GM18520 (cell line): ENCODE measurements at regions not wholly inside any gene's neighbourhood (a gene's known extent, or its start where the extent isn't known, plus 50 kb on each side); places are given as distances from the start of the nearest gene placed in this dataset.

Experiments
- ATAC-seq: cut with Tn5 transposase; IDR thresholded peaks from one replicate; pipeline ENCODE4 v1.9.1; 2021; ENCODE audit not compliant: unreplicated experiment

- ATAC-seq, result no peak
Measured at GRCh38 chr18:65548316-65548715, 202.5 kb upstream of the CDH7 start.

- no peak for ATAC-seq
Measured at GRCh38 chr18:65547046-65547445, 203.8 kb upstream of the CDH7 start.

GRCh38 chr18:65544701-65545100 is 206.1 kb upstream of the CDH7 start:
- ATAC-seq, result no peak

GRCh38 chr18:65527879-65528633 is 222.8 kb upstream of the CDH7 start:
- no peak for ATAC-seq

GRCh38 chr18:65526099-65526498 is 224.7 kb upstream of the CDH7 start:
- ATAC-seq, result no peak

- no peak for ATAC-seq
Measured at GRCh38 chr18:65523461-65523860, 227.4 kb upstream of the CDH7 start.

- no peak for ATAC-seq
Measured at GRCh38 chr18:65522907-65523306, 227.9 kb upstream of the CDH7 start.

GRCh38 chr18:65516209-65516608 is 234.6 kb upstream of the CDH7 start:
- no peak for ATAC-seq

- no peak for ATAC-seq
Measured at GRCh38 chr18:65498605-65499004, 252.2 kb upstream of the CDH7 start.

- no peak for ATAC-seq
Measured at GRCh38 chr18:65487569-65487968, 263.2 kb upstream of the CDH7 start.

- ATAC-seq, result no peak
Measured at GRCh38 chr18:65477455-65477854, 273.4 kb upstream of the CDH7 start.

- no peak for ATAC-seq
Measured at GRCh38 chr18:65468881-65469280, 281.9 kb upstream of the CDH7 start.

- ATAC-seq, result no peak
Measured at GRCh38 chr18:65464361-65464760, 286.5 kb upstream of the CDH7 start.

GRCh38 chr18:65459741-65460140 is 291.1 kb upstream of the CDH7 start:
- ATAC-seq, result no peak

- no peak for ATAC-seq
Measured at GRCh38 chr18:65458871-65459270, 291.9 kb upstream of the CDH7 start.

- no peak for ATAC-seq
Measured at GRCh38 chr18:65439188-65439587, 311.6 kb upstream of the CDH7 start.

GRCh38 chr18:65436430-65436829 is 314.4 kb upstream of the CDH7 start:
- ATAC-seq, result no peak

- no peak for ATAC-seq
Measured at GRCh38 chr18:65435534-65435933, 315.3 kb upstream of the CDH7 start.

- ATAC-seq, result no peak
Measured at GRCh38 chr18:65429601-65430000, 321.2 kb upstream of the CDH7 start.

- ATAC-seq, result no peak
Measured at GRCh38 chr18:65425366-65425765, 325.4 kb upstream of the CDH7 start.

GRCh38 chr18:65423776-65424175 is 327.0 kb upstream of the CDH7 start:
- ATAC-seq, result no peak

GRCh38 chr18:65422544-65423136 is 328.2 kb upstream of the CDH7 start:
- no peak for ATAC-seq

GRCh38 chr18:65415098-65415497 is 335.7 kb upstream of the CDH7 start:
- no peak for ATAC-seq
